Tibial artery (tissue), 4 donors: ENCODE measurements at regions not wholly inside any gene's neighbourhood (a gene's known extent, or its start where the extent isn't known, plus 50 kb on each side); places are given as distances from the start of the nearest gene placed in this dataset.

ENCODE experiments used
- DNase-seq, 2 donors: peaks; one replicate each; pipeline ENCODE4 v3.0.0-alpha.2; 2019
- H3K27ac ChIP-seq, 2 donors: fragments of 200-600 bp; sonication (generic) in 1 of 2; 1 replicate in 1 of 2; 2 replicates in 1 of 2; pipeline ENCODE4 v1.5.1; 2018 to 2019; ENCODE audit warnings: mild to moderate bottlenecking in 1 of 2
- H3K27me3 ChIP-seq, 2 donors: fragments of 200-600 bp; sonication (generic) in 1 of 2; one replicate each; pipeline versions ENCODE4 v1.5.1 to v1.6.0; 2016 to 2019
- H3K36me3 ChIP-seq, 3 donors: fragments of 200-600 bp; sonication (generic) in 2 of 3; one replicate each; pipeline ENCODE4 v1.5.1; 2016 to 2019; ENCODE audit warnings: mild to moderate bottlenecking in 2 of 3
- H3K4me1 ChIP-seq, 4 donors: fragments of 200-600 bp; sonication (generic) in 2 of 4; 1 replicate in 3 of 4; 2 replicates in 1 of 4; pipeline ENCODE4 v1.5.1; 2016 to 2019
- H3K4me3 ChIP-seq, 2 donors: fragments of 200-600 bp; sonication (generic) in 1 of 2; 1 replicate in 1 of 2; 2 replicates in 1 of 2; pipeline ENCODE4 v1.5.1; 2018 to 2019; ENCODE audit warnings: mild to moderate bottlenecking in 2 of 2
- H3K9me3 ChIP-seq, 3 donors: fragments of 200-600 bp; sonication (generic) in 1 of 3; one replicate each; pipeline ENCODE4 v1.5.1; 2016 to 2019
- CTCF ChIP-seq, 2 experiments: fragments of 200-600 bp in 1 of 2; fragments of 450-650 bp in 1 of 2; IDR thresholded peaks; one replicate each; pipeline ENCODE4 v1.5.1; 2017 to 2019; ENCODE audit warnings: antibody characterized with exemption in 2 of 2, mild to moderate bottlenecking in 1 of 2, moderate library complexity in 1 of 2
- intact Hi-C: fragments of 100-400 bp; cut with DNase I; formaldehyde crosslinking; loops from one replicate; pipeline ENCODE4 v1.15.0; 2023; ENCODE audit warnings: low total_unique reads

DNA sequence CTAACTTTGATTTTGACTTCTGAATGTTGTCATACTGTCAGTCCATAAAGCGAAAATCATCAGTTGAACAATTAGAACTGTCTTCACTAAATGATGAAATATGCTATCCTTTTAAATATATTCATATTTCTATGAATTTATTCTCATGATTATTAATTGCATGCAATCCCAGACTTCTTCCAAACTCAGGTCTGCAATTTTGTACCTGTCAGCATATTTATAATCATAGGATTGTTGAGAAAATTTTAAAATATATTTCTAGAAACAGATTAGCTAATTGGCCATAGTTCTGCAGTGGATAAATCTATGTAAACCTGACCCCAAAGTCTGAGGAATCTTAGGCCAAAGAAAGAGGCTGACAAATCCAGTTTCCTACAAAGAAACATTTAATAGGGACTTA lies 347.5 kb downstream of the SLCO4C1 start:
- H3K4me3 ChIP-seq, result no peak overlapping the region
- H3K27ac ChIP-seq, result no peak overlapping the region
- no peaks in the 10 kb centered on the region for H3K36me3 ChIP-seq
- intact Hi-C loops, result no loop called here
- DNase-seq, result no peak
- H3K4me1 ChIP-seq, result no peaks in the 10 kb centered on the region
- no peaks in the 10 kb centered on the region for H3K27me3 ChIP-seq
- TF ChIP-seq CTCF (IDR thresholded peaks at IDR 0.05), result no peak
- H3K9me3 ChIP-seq, result no peaks in the 10 kb centered on the region

DNA sequence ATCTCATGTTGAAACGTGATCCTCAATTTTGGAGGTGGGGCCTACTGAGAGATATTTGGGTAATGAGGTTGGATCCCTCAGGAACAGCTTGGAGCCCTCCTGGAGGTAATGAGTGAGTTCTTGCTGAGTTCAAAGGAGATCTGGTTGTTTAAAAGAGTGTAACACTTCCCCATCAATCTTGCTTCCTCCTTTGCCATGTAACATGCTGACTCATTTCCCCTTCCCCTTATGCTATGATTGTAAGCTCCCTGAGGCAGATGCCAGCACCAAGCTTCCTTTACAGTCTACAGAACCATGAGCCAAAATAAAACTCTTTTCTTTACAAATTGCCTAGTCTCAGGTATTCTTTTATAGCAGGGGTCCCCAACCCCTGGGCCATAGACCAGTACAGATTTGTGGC lies 352.3 kb downstream of the SLCO4C1 start:
- Histone ChIP-seq H3K4me1 (no peaks in the 10 kb centered on the region), H3K27me3 (no peaks in the 10 kb centered on the region), H3K4me3 (no peak overlapping the region), H3K36me3 (no peaks in the 10 kb centered on the region), H3K9me3 (no peaks in the 10 kb centered on the region), H3K27ac (no peak overlapping the region)
- TF ChIP-seq CTCF (IDR thresholded peaks at IDR 0.05), result no peak
- intact Hi-C loops, result no loop called here
- no peak for DNase-seq

DNA sequence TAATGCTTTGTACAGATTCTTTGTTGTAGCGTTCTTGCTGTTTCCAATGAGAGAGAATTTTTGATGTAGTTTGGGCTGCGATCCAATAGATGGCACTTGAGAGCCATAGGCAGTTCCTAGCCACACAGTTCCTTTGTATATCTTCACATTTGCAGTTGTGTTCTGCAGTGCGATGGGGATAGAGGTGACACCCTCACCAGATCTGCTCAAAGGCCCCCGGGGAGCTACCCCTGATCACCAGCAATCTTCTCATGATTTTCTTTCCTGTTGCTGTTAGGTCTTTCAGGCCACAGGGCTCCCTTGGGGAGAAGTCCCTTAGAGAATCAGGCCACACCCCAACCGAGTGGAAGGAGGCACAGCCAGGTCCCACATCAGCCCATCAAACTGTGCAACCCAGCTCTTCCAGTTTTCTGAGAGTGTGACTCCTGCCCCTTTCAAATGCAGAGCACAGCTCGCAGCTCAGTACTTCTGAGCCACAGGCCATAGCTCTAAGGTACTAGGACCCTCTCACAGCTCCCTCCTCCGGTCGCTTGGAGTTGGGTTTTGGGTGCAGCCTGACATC lies 353.7 kb downstream of the SLCO4C1 start:
- no peaks in the 10 kb centered on the region for H3K27me3 ChIP-seq
- no peak overlapping the region for H3K27ac ChIP-seq
- no peaks in the 10 kb centered on the region for H3K9me3 ChIP-seq
- DNase-seq, result no peak
- no peaks in the 10 kb centered on the region for H3K4me1 ChIP-seq
- H3K36me3 ChIP-seq, result no peaks in the 10 kb centered on the region
- no peak overlapping the region for H3K4me3 ChIP-seq
- intact Hi-C loops, result no loop called here
- TF ChIP-seq CTCF (IDR thresholded peaks at IDR 0.05), result no peak

DNA sequence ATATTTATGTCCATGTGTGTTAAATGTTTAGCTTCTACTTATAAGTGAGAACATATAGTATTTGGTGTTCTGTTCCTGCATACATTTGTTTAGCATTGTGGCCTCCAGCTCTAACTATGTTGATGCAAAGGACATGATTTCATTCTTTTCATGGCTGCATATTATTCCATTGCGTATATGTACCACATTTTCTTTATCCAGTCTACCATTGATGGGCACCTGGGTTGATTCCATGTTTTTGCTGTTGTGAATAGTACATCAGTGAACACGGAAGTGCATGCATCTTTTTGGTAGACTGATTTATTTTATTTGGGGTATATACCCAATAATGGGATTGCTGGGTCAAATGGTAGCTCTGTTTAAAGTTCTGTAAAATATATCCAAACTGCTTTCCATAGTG lies 359.0 kb downstream of the SLCO4C1 start:
- H3K9me3 ChIP-seq, result no peaks in the 10 kb centered on the region
- intact Hi-C loops, result no loop called here
- H3K4me1 ChIP-seq, result no peaks in the 10 kb centered on the region
- DNase-seq, result no peak
- no peak overlapping the region for H3K4me3 ChIP-seq
- H3K27me3 ChIP-seq, result no peaks in the 10 kb centered on the region
- no peak overlapping the region for H3K27ac ChIP-seq
- no peaks in the 10 kb centered on the region for H3K36me3 ChIP-seq
- no peak for TF ChIP-seq CTCF (IDR thresholded peaks at IDR 0.05)

- intact Hi-C loops, result no loop called here
- no peaks in the 10 kb centered on the region for H3K27me3 ChIP-seq
These were observed 361.0 kb downstream of the SLCO4C1 start for GRCh38 chr5:101935086-101935485.

More at GRCh38 chr5:101935086-101935485, 361.0 kb downstream of the SLCO4C1 start:
- H3K4me1 ChIP-seq, result no peaks in the 10 kb centered on the region
- no peak overlapping the region for H3K4me3 ChIP-seq
- no peaks in the 10 kb centered on the region for H3K36me3 ChIP-seq
- DNase-seq, result no peak
- TF ChIP-seq CTCF (IDR thresholded peaks at IDR 0.05), result no peak
- no peak overlapping the region for H3K27ac ChIP-seq
- no peaks in the 10 kb centered on the region for H3K9me3 ChIP-seq
